ENCODE measurements at regions not wholly inside any gene's neighbourhood (a gene's known extent, or its start where the extent isn't known, plus 50 kb on each side); places are given as distances from the start of the nearest gene placed in this dataset.

- no peaks in the 10 kb centered on the region for H3K79me2 ChIP-seq (ENCODE audit: insufficient read depth, low read length)
- ChIA-PET CTCF (ENCODE audit: low intra/inter-chr PET ratio, low total read pairs) (no interaction called here), POLR2A (no interaction called here)
- in situ Hi-C loops (cut with HindIII; ENCODE audit: extremely low pct_ligation_motif_present, low pct_unique_long_range_greater_than_20kb): no loop called here
- H3K36me3 ChIP-seq (replicated peaks in 1 of 2; ENCODE audit: control insufficient read depth in 1 of 2, insufficient read depth in 2 of 2, low read length in 2 of 2): no peaks in the 10 kb centered on the region
- no peak overlapping the region for H3K9ac ChIP-seq (ENCODE audit: insufficient read depth, low read depth, low read length)
- DNase-seq (ENCODE audit: low spot score) (no peak), ATAC-seq (no peak), FAIRE-seq (no peak)
- no peak overlapping the region for H3K4me3 ChIP-seq (replicated peaks in 1 of 3; ENCODE audit: insufficient read depth in 1 of 3, low read depth in 2 of 3, low read length in 3 of 3)
- intact Hi-C loops (cut with micrococcal nuclease; ENCODE audit: unreplicated experiment): no loop called here
- H3K4me1 ChIP-seq (ENCODE audit: insufficient read depth, low read length): no peaks in the 10 kb centered on the region
- TF ChIP-seq ARNT2 (CRISPR knock-in tag; IDR thresholded peaks at IDR 0.05; ENCODE audit: low read depth) (no peak), MAX (IDR thresholded peaks at IDR 0.05) (no peak), ZNF781 (CRISPR knock-in tag; IDR thresholded peaks at IDR 0.05; ENCODE audit: borderline replicate concordance, not compliant biosample characterization) (no peak), TAF1 (CRISPR knock-in tag; IDR thresholded peaks at IDR 0.05) (no peak), ZNF775 (CRISPR knock-in tag; IDR thresholded peaks at IDR 0.05; ENCODE audit: borderline replicate concordance) (no peak), ZNF816 (CRISPR knock-in tag; IDR thresholded peaks at IDR 0.05; ENCODE audit: borderline replicate concordance) (no peak), NFAT5 (CRISPR knock-in tag; IDR thresholded peaks at IDR 0.05) (no peak), U2AF2 (IDR thresholded peaks at IDR 0.05; ENCODE audit: low read depth, low read length) (no peak), NFYB (CRISPR knock-in tag; IDR thresholded peaks at IDR 0.05) (no peak), NR2C2 (CRISPR knock-in tag; IDR thresholded peaks at IDR 0.05; ENCODE audit: borderline replicate concordance) (no peak), ZNF83 (CRISPR knock-in tag; IDR thresholded peaks at IDR 0.05; ENCODE audit: borderline replicate concordance) (no peak), ZNF253 (CRISPR knock-in tag; IDR thresholded peaks at IDR 0.05; ENCODE audit: borderline replicate concordance) (no peak), HMGXB3 (CRISPR knock-in tag; IDR thresholded peaks at IDR 0.05; ENCODE audit: borderline replicate concordance) (no peak)
- no TSS peak for BruUV-seq (replicated peaks)
- no peak overlapping the region for H3K4me2 ChIP-seq (ENCODE audit: low read depth, low read length)
- no peaks in the 10 kb centered on the region for H3K9me3 ChIP-seq (ENCODE audit: low read length)
- no peaks in the 10 kb centered on the region for H4K20me1 ChIP-seq (ENCODE audit: insufficient read depth, low read length)
- peaks cover 11 to 58% of the 10 kb centered on the region in 2 experiments for H3K27me3 ChIP-seq (ENCODE audit: control insufficient read depth in 1 of 2, insufficient read depth in 2 of 2, low read length in 2 of 2)
- H2AFZ ChIP-seq (ENCODE audit: low read length): no peak overlapping the region
- WGBS (ENCODE audit: low lambda C conversion rate): 2% methylated on average over 5 of the region's 13 CpGs
- no peak overlapping the region for H3K27ac ChIP-seq (ENCODE audit: extremely low read length, insufficient read depth, low read length)
Observed at GRCh38 chr5:1651971-1652872, 128.5 kb upstream of the LPCAT1 start.

Data from HepG2 (cell line).